ENCODE measurements at regions not wholly inside any gene's neighbourhood (a gene's known extent, or its start where the extent isn't known, plus 50 kb on each side); places are given as distances from the start of the nearest gene placed in this dataset.

DNA sequence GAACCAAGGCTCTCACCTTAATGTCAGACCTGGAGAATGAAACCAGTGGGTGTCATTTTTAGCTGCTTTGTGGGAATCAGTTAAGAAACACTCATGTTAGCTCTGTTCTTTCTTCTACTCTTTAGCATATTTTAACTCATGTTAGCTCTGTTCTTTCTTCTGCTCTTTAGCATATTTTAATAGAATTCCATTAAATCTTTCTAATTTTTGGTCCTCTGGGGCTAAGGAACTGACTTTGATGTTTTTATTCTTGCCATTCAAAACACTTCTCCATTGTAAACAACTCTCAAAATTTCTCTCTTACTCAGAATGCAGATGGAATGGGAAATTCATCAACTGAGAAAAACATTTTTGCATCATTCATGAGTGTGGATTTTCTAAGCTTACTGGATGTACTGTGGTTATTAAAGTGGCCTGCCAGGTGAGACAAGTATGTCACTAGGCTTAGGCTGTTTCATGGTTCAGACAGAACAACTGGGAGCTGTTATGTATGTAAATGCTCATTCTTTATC is 680.6 kb downstream of the ROBO2 start:
- TF ChIP-seq POLR2A (IDR thresholded peaks at IDR 0.05), result no peak
- TF ChIP-seq CTCF (IDR thresholded peaks at IDR 0.05), result no peak
